Cardiac muscle cell (in vitro differentiated cells and primary cell): ENCODE measurements at regions not wholly inside any gene's neighbourhood (a gene's known extent, or its start where the extent isn't known, plus 50 kb on each side); places are given as distances from the start of the nearest gene placed in this dataset.

Experiments used
- DNase-seq, 2 donors: peaks; one replicate each; pipeline versions ENCODE4 v3.0.0 to v3.0.0-alpha.2; 2010 to 2017; ENCODE audit warnings: low read depth in 1 of 2, low spot score in 1 of 2
- H3K27ac ChIP-seq: fragments of 200-600 bp; sonication (generic); 2 replicates; pipeline ENCODE4 v1.5.1; 2016
- H3K27me3 ChIP-seq: fragments of 200-600 bp; sonication (generic); 2 replicates; pipeline ENCODE4 v1.6.0; 2016; ENCODE audit warnings: control low read depth
- H3K36me3 ChIP-seq: fragments of 200-600 bp; sonication (generic); 2 replicates; pipeline ENCODE4 v1.5.1; 2016; ENCODE audit warnings: control low read depth
- H3K4me1 ChIP-seq: fragments of 200-600 bp; sonication (generic); 2 replicates; pipeline ENCODE4 v1.8.1; 2017; ENCODE audit warnings: low read depth, mild to moderate bottlenecking, mixed run types
- H3K4me3 ChIP-seq: fragments of 200-600 bp; sonication (generic); 2 replicates; pipeline ENCODE4 v1.5.1; 2016; ENCODE audit warnings: mild to moderate bottlenecking
- H3K9me3 ChIP-seq: fragments of 200-600 bp; sonication (generic); 2 replicates; pipeline ENCODE4 v1.5.1; 2017; ENCODE audit warnings: low read depth, mild to moderate bottlenecking, control low read depth
- TF ChIP-seq, protein P1 (sequence below): IDR thresholded peaks from 2 replicates; pipeline ENCODE4 v1.5.1; 2012; ENCODE audit warnings: low read depth, mild to moderate bottlenecking, low read length

DNA sequence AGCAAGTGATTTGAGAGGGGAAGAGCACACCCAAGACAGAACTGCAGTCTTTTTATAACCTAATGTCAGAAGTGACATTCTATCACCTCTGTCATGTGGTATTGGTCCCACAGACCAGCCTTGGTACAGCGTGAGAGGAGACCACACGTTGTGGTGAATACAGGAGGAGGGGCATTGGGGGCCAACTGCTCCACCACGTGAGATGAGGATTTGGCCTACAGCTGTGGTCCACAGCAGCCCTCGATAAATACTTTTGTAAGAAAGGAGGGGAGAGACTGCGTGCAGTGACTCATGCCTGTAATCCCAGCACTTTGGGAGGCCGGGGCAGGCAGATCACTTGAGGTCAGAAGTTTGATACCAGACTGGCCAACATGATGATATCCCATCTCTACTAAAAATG is 243.1 kb downstream of the FGFR2 start:
- Histone ChIP-seq H3K27ac (no peak overlapping the region), H3K4me1 (peaks cover 4% of the 10 kb centered on the region), H3K9me3 (no peaks in the 10 kb centered on the region)

DNA sequence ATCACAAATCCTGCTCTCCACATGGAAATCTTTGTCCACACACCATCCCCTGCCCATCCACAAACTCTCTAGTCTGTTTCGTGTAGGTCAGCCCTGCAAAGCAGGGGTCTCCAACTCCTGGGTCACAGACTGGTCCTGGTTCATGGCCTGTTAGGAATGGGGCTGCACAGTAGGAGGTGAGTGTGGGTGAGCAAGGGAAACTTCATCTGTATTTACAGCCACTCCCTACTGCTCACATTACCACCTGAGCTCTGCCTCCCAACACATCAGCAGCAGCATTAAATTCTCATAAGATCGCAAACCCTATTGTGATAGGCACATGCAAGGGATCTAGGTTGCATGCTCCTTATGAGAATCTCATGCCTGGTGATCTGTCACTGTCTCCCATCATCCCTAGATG is 242.1 kb downstream of the FGFR2 start:
- Histone ChIP-seq H3K4me3 (no peak overlapping the region), H3K27me3 (no peaks in the 10 kb centered on the region), H3K36me3 (no peaks in the 10 kb centered on the region), H3K27ac (no peak overlapping the region), H3K9me3 (no peaks in the 10 kb centered on the region), H3K4me1 (peaks cover 4% of the 10 kb centered on the region)
- DNase-seq = no peak
- TF ChIP-seq, protein P1, sequence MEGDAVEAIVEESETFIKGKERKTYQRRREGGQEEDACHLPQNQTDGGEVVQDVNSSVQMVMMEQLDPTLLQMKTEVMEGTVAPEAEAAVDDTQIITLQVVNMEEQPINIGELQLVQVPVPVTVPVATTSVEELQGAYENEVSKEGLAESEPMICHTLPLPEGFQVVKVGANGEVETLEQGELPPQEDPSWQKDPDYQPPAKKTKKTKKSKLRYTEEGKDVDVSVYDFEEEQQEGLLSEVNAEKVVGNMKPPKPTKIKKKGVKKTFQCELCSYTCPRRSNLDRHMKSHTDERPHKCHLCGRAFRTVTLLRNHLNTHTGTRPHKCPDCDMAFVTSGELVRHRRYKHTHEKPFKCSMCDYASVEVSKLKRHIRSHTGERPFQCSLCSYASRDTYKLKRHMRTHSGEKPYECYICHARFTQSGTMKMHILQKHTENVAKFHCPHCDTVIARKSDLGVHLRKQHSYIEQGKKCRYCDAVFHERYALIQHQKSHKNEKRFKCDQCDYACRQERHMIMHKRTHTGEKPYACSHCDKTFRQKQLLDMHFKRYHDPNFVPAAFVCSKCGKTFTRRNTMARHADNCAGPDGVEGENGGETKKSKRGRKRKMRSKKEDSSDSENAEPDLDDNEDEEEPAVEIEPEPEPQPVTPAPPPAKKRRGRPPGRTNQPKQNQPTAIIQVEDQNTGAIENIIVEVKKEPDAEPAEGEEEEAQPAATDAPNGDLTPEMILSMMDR = no peak

More for the DNA sequence above, 243.1 kb downstream of the FGFR2 start:
- H3K36me3 ChIP-seq = no peaks in the 10 kb centered on the region
- H3K27me3 ChIP-seq = no peaks in the 10 kb centered on the region
- H3K4me3 ChIP-seq = no peak overlapping the region
- DNase-seq = no peak
- TF ChIP-seq, protein P1 = no peak

DNA sequence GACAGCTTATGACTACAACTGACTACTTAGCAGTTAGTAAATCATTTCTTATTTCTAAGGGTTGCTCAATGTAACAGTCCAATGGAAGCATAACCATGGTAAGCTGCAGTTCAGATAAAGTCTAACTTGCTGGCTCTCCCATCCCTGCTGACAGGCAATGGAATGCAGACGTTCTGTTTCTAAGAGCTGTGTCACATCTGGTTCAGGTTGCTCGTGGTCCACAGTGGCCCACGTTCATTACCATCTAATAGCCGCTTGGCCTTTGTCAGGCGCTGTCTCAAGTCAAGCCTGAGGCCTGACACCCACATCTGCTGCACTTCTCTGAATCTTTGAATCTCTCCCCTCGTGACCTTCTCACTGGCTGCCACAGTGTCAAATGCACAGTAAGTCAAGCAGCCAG is 240.8 kb downstream of the FGFR2 start:
- TF ChIP-seq, protein P1 = no peak
- H3K27me3 ChIP-seq = no peaks in the 10 kb centered on the region
- H3K36me3 ChIP-seq = no peaks in the 10 kb centered on the region
- H3K9me3 ChIP-seq = no peaks in the 10 kb centered on the region
- H3K4me3 ChIP-seq = no peak overlapping the region
- no peak overlapping the region for H3K27ac ChIP-seq
- H3K4me1 ChIP-seq = peaks cover 6% of the 10 kb centered on the region
- peak in 1 of 2 donors; percentile 34 for DNase-seq

DNA sequence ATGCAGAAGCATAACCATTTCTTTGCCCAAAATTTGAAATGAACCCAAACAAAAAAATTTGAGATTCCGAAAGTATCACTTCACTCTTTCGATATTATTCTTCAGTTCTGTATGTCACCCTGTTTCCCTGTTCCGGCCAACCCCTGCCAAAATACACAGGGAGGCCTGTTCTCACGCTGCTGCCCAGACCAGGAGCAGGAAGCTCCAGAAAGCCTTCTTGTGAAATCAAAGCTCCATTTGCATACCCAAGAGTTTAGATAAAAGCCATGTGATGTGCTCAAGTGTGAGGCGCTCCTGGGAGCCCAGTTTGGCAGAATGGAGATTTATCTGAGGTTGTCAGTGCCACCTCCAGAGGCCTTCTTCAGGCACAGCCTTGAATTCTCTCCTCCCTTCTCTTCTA is 236.2 kb downstream of the FGFR2 start:
- TF ChIP-seq, protein P1 = no peak
- peaks cover 6% of the 10 kb centered on the region for H3K4me1 ChIP-seq
- DNase-seq = no peak
- no peak overlapping the region for H3K4me3 ChIP-seq
- H3K27ac ChIP-seq = peak overlapping the region; percentile 59
- H3K27me3 ChIP-seq = no peaks in the 10 kb centered on the region
- no peaks in the 10 kb centered on the region for H3K36me3 ChIP-seq
- H3K9me3 ChIP-seq = no peaks in the 10 kb centered on the region

DNA sequence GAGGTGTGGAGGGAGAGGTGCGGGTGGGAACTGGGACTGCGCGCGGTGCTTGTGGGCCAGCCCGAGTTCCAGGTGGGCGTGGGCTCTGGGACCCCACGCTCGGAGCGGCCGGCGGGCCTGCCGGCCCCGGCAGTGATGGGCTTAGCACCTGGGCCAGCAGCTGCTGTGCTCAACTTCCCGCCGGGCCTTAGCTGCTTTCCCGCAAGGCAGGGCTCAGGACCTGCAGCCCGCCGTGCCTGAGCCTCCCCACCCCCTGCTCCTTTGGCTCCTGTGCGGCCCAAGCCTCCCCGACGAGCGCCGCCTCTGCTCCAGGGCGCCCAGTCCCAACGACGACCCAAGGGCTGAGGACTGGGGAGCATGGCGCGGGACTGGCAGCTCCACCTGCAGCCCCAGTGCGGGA is 232.7 kb downstream of the FGFR2 start:
- Histone ChIP-seq H3K9me3 (no peaks in the 10 kb centered on the region), H3K36me3 (no peaks in the 10 kb centered on the region), H3K27me3 (no peaks in the 10 kb centered on the region), H3K27ac (no peak overlapping the region), H3K4me1 (peaks cover 2% of the 10 kb centered on the region), H3K4me3 (no peak overlapping the region)
- no peak for DNase-seq
- TF ChIP-seq, protein P1 = no peak
